Mesendoderm (in vitro differentiated cells): ENCODE measurements at regions not wholly inside any gene's neighbourhood (a gene's known extent, or its start where the extent isn't known, plus 50 kb on each side); places are given as distances from the start of the nearest gene placed in this dataset.

ENCODE experiments used
- DNase-seq: peaks from one replicate; pipeline ENCODE4 v3.0.0; 2013
- H2AK5ac ChIP-seq: 2 replicates; pipeline ENCODE4 v1.6.1; 2013; ENCODE audit warnings: low read length, inconsistent platforms
- H2BK120ac ChIP-seq: 2 replicates; pipeline ENCODE4 v1.6.1; 2013; ENCODE audit warnings: low read depth, mild to moderate bottlenecking, low read length, moderate library complexity, mixed read lengths
- H2BK15ac ChIP-seq: replicated peaks from 2 replicates; pipeline ENCODE4 v1.6.1; 2013; ENCODE audit warnings: low read depth, mild to moderate bottlenecking, moderate library complexity
- H2BK5ac ChIP-seq: 2 replicates; pipeline ENCODE4 v1.6.1; 2013; ENCODE audit warnings: low read length, inconsistent platforms
- H3K18ac ChIP-seq: 2 replicates; pipeline ENCODE4 v1.6.1; 2013; ENCODE audit warnings: mild to moderate bottlenecking, low read length, mixed read lengths
- H3K23ac ChIP-seq: one replicate; pipeline ENCODE4 v1.6.1; 2013; ENCODE audit warnings: low read length
- H3K27ac ChIP-seq: 2 replicates; pipeline ENCODE4 v1.5.1; 2013; ENCODE audit warnings: low read depth, mild to moderate bottlenecking, inconsistent platforms, low read length, moderate library complexity
- H3K27me3 ChIP-seq: 2 replicates; pipeline ENCODE4 v1.6.1; 2013; ENCODE audit warnings: low read length, control low read depth, mild to moderate bottlenecking, inconsistent platforms; ENCODE audit not compliant: insufficient read depth, poor library complexity
- H3K36me3 ChIP-seq: 2 replicates; pipeline ENCODE4 v1.6.1; 2013; ENCODE audit warnings: low read length, inconsistent platforms; ENCODE audit not compliant: control insufficient read depth, insufficient read depth
- H3K4ac ChIP-seq: one replicate; pipeline ENCODE4 v1.6.1; 2013; ENCODE audit warnings: low read depth, mild to moderate bottlenecking, low read length, moderate library complexity
- H3K4me1 ChIP-seq: 2 replicates; pipeline ENCODE4 v1.6.1; 2013; ENCODE audit warnings: low read depth, low read length, inconsistent platforms; ENCODE audit not compliant: control insufficient read depth
- H3K4me2 ChIP-seq: 2 replicates; pipeline ENCODE4 v1.6.1; 2013; ENCODE audit warnings: low read length
- H3K4me3 ChIP-seq: 2 replicates; pipeline ENCODE4 v1.5.1; 2013; ENCODE audit warnings: mild to moderate bottlenecking, low read length
- H3K56ac ChIP-seq: one replicate; pipeline ENCODE4 v1.6.1; 2013; ENCODE audit warnings: low read length
- H3K79me1 ChIP-seq: 2 replicates; pipeline ENCODE4 v1.6.1; 2013; ENCODE audit warnings: low read length, inconsistent platforms
- H3K79me2 ChIP-seq: 2 replicates; pipeline ENCODE4 v1.6.1; 2013; ENCODE audit warnings: mild to moderate bottlenecking, low read length; ENCODE audit not compliant: control insufficient read depth, insufficient read depth
- H3K9ac ChIP-seq: 2 replicates; pipeline ENCODE4 v1.6.1; 2013; ENCODE audit warnings: low read length, inconsistent platforms
- H4K5ac ChIP-seq: one replicate; pipeline ENCODE4 v1.6.1; 2013; ENCODE audit warnings: low read length
- H4K8ac ChIP-seq: one replicate; pipeline ENCODE4 v1.6.1; 2013; ENCODE audit warnings: low read depth, mild to moderate bottlenecking, control low read depth, low read length, moderate library complexity
- WGBS: extraction: QIAGEN DNeasy Blood & Tissue Kit; methylation state at CpG from one replicate; pipeline ENCODE4 v1.1.7; 2013; ENCODE audit warnings: low lambda C conversion rate, missing lambda C conversion rate; ENCODE audit not compliant: insufficient coverage; ENCODE audit errors: extremely low coverage; 5-methylcytosine and 5-hydroxymethylcytosine counted together

DNA sequence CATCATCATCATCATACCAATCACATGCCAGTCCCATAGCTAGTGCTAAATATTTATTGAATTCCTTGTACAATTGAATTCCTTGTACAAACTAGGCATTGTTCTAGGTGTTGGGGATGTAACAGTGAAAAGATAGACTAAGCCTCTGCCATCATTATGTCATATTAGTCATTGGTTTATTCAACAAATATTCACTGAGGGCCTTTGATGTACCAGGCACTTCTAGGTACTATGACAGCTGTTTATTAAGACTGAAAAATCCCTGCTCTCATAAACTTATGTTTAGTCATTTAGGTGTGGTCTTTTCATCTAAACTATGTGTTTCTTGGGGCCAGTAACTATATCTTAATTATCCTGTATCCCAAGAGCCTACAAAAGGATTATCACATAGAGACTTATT is 412.3 kb upstream of the ETAA1 start:
- H2BK15ac ChIP-seq = no peak overlapping the region
- DNase-seq = no peak
- H3K79me2 ChIP-seq = no peaks in the 10 kb centered on the region
- H3K9ac ChIP-seq = no peak overlapping the region
- no peaks in the 10 kb centered on the region for H3K79me1 ChIP-seq
- no peak overlapping the region for H2BK120ac ChIP-seq
- H3K23ac ChIP-seq = no peak overlapping the region
- no peak overlapping the region for H3K4me2 ChIP-seq
- H3K4me1 ChIP-seq = no peaks in the 10 kb centered on the region
- no peaks in the 10 kb centered on the region for H3K27me3 ChIP-seq
- H3K36me3 ChIP-seq = no peaks in the 10 kb centered on the region
- H2BK5ac ChIP-seq = no peak overlapping the region
- H4K5ac ChIP-seq = no peak overlapping the region
- H3K4ac ChIP-seq = no peak overlapping the region
- no peak overlapping the region for H3K56ac ChIP-seq
- H3K4me3 ChIP-seq = no peak overlapping the region
- H3K27ac ChIP-seq = no peak overlapping the region
- no peak overlapping the region for H2AK5ac ChIP-seq
- H3K18ac ChIP-seq = no peak overlapping the region
- H4K8ac ChIP-seq = no peak overlapping the region

GRCh38 chr2:66985906-66986305 is 411.2 kb upstream of the ETAA1 start:
- Histone ChIP-seq H2BK15ac (no peak overlapping the region), H3K79me2 (no peaks in the 10 kb centered on the region), H4K5ac (no peak overlapping the region), H3K36me3 (no peaks in the 10 kb centered on the region), H2BK5ac (no peak overlapping the region), H3K27me3 (no peaks in the 10 kb centered on the region), H3K9ac (no peak overlapping the region), H3K4me2 (no peak overlapping the region), H2BK120ac (no peak overlapping the region), H4K8ac (no peak overlapping the region), H2AK5ac (no peak overlapping the region), H3K18ac (no peak overlapping the region), H3K4me3 (no peak overlapping the region), H3K23ac (no peak overlapping the region), H3K4me1 (no peaks in the 10 kb centered on the region), H3K27ac (no peak overlapping the region), H3K56ac (no peak overlapping the region), H3K79me1 (no peaks in the 10 kb centered on the region), H3K4ac (no peak overlapping the region)
- DNase-seq = no peak
- WGBS = no CpG with 5 or more reads among the region's 1 CpG

DNA sequence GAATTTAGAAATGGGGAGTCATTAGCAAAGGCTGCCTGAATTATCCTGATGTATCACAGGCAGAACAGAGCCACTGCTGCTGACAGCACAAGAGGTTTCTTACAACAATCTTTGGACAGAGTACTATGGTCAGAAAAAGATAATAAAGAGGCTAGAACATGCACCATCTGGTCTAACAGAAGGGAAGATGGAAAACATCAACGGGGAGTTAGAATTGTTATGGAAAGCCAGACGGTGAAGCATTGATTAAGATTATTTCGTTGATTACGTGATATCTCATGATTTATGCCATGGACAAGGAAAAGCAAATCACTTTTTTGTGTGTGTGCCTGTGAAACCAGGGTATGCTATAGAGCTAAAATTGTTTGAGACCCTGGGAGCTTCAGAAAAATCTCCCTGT is 409.4 kb upstream of the ETAA1 start:
- H3K56ac ChIP-seq = no peak overlapping the region
- no peak overlapping the region for H3K23ac ChIP-seq
- H2AK5ac ChIP-seq = no peak overlapping the region
- no peak overlapping the region for H2BK5ac ChIP-seq
- no peak overlapping the region for H4K5ac ChIP-seq
- H3K27ac ChIP-seq = no peak overlapping the region
- H3K4me3 ChIP-seq = no peak overlapping the region
- no peaks in the 10 kb centered on the region for H3K36me3 ChIP-seq
- H3K27me3 ChIP-seq = no peaks in the 10 kb centered on the region
- H3K9ac ChIP-seq = no peak overlapping the region
- H4K8ac ChIP-seq = no peak overlapping the region
- no peak overlapping the region for H3K4me2 ChIP-seq
- H3K18ac ChIP-seq = no peak overlapping the region
- no peak overlapping the region for H2BK120ac ChIP-seq
- H2BK15ac ChIP-seq = no peak overlapping the region
- no peak overlapping the region for H3K4ac ChIP-seq
- H3K79me2 ChIP-seq = no peaks in the 10 kb centered on the region
- WGBS = no CpG with 5 or more reads among the region's 4 CpGs
- DNase-seq = no peak
- H3K79me1 ChIP-seq = no peaks in the 10 kb centered on the region
- H3K4me1 ChIP-seq = no peaks in the 10 kb centered on the region

GRCh38 chr2:66994654-66995053 is 402.5 kb upstream of the ETAA1 start:
- Histone ChIP-seq H3K18ac (no peak overlapping the region), H4K5ac (no peak overlapping the region), H3K4me3 (no peak overlapping the region), H3K9ac (no peak overlapping the region), H2BK5ac (no peak overlapping the region), H3K27me3 (no peaks in the 10 kb centered on the region), H3K27ac (no peak overlapping the region), H3K4me1 (no peaks in the 10 kb centered on the region), H3K36me3 (no peaks in the 10 kb centered on the region), H4K8ac (no peak overlapping the region), H3K79me1 (no peaks in the 10 kb centered on the region), H3K4ac (no peak overlapping the region), H3K4me2 (no peak overlapping the region), H2BK120ac (no peak overlapping the region), H2BK15ac (no peak overlapping the region), H3K79me2 (no peaks in the 10 kb centered on the region), H3K56ac (no peak overlapping the region), H2AK5ac (no peak overlapping the region), H3K23ac (no peak overlapping the region)
- DNase-seq = no peak
- no CpG with 5 or more reads among the region's 1 CpG for WGBS

GRCh38 chr2:66995636-66996035 is 401.5 kb upstream of the ETAA1 start:
- no peak overlapping the region for H3K56ac ChIP-seq
- no peaks in the 10 kb centered on the region for H3K79me2 ChIP-seq
- no peaks in the 10 kb centered on the region for H3K4me1 ChIP-seq
- H3K23ac ChIP-seq = no peak overlapping the region
- H3K18ac ChIP-seq = no peak overlapping the region
- no CpG with 5 or more reads among the region's 3 CpGs for WGBS
- H2BK5ac ChIP-seq = no peak overlapping the region
- no peak overlapping the region for H2BK15ac ChIP-seq
- H3K27me3 ChIP-seq = no peaks in the 10 kb centered on the region
- H4K8ac ChIP-seq = no peak overlapping the region
- no peak overlapping the region for H3K27ac ChIP-seq
- H3K79me1 ChIP-seq = no peaks in the 10 kb centered on the region
- H3K4me3 ChIP-seq = no peak overlapping the region
- H3K36me3 ChIP-seq = no peaks in the 10 kb centered on the region
- no peak overlapping the region for H3K4me2 ChIP-seq
- H4K5ac ChIP-seq = no peak overlapping the region
- H3K4ac ChIP-seq = no peak overlapping the region
- H2BK120ac ChIP-seq = no peak overlapping the region
- DNase-seq = no peak
- H3K9ac ChIP-seq = no peak overlapping the region
- H2AK5ac ChIP-seq = no peak overlapping the region

GRCh38 chr2:67002618-67003371 is 394.3 kb upstream of the ETAA1 start:
- Histone ChIP-seq H4K8ac (no peak overlapping the region), H2AK5ac (no peak overlapping the region), H3K9ac (no peak overlapping the region), H3K36me3 (no peaks in the 10 kb centered on the region), H3K4me1 (no peaks in the 10 kb centered on the region), H3K79me1 (no peaks in the 10 kb centered on the region), H3K23ac (no peak overlapping the region), H3K4ac (no peak overlapping the region), H3K27me3 (no peaks in the 10 kb centered on the region), H2BK120ac (no peak overlapping the region), H3K18ac (no peak overlapping the region), H2BK15ac (no peak overlapping the region), H3K27ac (no peak overlapping the region), H3K4me3 (no peak overlapping the region), H2BK5ac (no peak overlapping the region), H3K56ac (no peak overlapping the region), H3K79me2 (no peaks in the 10 kb centered on the region), H4K5ac (no peak overlapping the region), H3K4me2 (no peak overlapping the region)
- DNase-seq = peak; percentile 10
- WGBS = no CpG with 5 or more reads among the region's 5 CpGs
